ENCODE measurements at regions not wholly inside any gene's neighbourhood (a gene's known extent, or its start where the extent isn't known, plus 50 kb on each side); places are given as distances from the start of the nearest gene placed in this dataset.
"Not testable (repeated sequence)": the region's sequence is repeated elsewhere in the genome, so short reads cannot be mapped to it uniquely, and the experiment has no call there.

DNA sequence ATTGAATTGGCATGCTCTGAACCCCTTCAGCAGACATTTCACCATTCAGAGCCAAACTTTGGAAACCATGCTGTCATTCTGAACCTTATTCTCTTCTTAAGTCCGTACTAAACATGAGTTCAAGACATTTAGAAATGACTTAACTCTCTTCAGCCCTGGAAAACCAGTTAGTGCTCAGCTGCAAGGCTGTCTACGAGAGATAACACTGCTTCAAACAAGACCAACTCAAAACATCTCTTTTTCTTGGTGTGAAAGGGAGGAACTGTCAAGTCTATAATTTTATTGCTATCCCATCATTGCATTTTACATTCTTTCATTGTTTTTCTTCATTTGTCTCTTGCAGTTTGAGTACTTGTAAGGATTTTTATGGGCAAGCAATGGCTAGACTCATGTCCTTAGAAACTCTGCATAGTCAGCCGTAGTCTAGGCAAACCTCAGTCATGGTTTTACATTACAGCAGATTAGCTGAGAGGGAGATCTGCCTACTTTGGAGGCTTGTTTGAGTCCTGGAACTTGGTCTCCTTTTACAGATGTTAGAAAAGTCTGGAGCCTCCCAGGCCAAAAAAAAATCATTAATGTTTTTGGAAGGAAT lies 120.6 kb upstream of the JADE1 start:
- DNase-seq (ENCODE audit: low read depth in 2 of 2) = no peak

DNA sequence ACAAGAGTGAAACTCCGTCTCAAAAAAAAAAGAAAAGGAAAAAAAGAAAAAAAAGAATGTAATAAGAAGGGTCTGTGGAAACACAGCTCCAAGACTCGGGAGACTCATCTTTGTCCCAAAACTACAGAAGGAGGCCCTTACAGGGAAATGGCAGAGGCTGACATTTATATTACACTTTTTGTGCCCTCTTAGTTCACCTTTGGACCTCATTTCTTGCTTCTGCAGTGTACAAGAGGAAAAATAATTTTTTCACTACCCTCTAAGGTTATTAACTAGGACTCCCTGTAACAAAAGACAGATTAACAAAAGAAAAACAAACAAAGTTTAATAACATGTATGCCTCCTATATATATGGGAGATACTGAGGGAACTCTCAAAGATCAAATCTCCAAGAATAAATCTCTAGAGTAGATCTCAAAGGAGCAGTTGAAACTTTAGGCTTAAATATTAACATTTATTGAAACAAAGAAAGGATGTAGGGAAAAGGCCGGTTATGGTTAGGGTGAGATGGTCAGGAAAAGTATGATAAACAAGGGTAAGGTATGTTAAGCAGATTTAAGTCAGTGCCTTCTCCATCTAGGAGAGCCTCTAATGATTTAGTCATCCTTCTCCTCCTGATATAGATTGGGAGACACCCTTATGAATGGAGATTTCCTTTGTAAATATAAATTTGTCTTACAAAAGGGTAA lies 121.3 kb upstream of the JADE1 start:
- DNase-seq (ENCODE audit: low read depth in 2 of 2) = no peak

DNA sequence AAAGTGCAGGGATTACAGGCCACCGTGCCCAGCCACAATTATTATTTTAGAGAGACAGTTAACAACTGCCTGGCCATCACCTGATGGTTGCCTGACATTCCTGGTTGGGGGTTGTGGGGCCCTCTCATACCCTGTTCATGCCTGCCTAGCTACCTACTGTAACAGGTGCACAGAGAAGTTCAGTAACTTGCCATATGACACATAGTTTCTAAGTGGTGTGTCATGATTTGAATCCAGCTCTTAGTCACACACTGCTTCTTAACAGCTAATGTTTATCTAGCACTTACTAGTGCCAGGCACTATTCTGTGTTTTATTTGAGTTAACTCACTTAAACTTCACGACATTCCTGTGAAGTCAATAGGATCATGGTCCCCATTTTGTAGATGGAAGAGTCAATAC lies 122.7 kb upstream of the JADE1 start:
- no peak for DNase-seq (ENCODE audit: low read depth in 2 of 2)

DNA sequence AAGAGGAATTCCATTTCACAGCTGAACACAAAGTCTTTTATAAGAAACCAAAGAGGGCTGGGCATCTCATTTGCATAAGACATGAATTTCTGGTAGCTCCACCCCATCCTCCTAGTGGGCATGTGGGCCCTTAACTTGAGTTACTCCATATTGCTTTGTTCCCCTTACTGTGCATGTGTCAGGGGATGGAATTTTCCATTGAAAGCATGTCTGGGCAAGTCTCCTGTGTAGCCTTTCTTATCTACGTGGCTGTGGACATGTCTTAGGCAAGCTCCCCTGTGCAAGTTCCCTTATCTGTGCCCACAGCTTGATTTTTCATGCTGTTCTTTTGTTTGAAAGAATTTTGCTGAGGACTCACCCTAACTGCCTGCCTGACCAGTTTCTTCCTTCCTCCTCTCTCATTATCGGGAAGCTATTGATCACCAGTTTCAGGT lies 123.5 kb upstream of the JADE1 start:
- DNase-seq (ENCODE audit: low read depth in 2 of 2) = no peak

DNA sequence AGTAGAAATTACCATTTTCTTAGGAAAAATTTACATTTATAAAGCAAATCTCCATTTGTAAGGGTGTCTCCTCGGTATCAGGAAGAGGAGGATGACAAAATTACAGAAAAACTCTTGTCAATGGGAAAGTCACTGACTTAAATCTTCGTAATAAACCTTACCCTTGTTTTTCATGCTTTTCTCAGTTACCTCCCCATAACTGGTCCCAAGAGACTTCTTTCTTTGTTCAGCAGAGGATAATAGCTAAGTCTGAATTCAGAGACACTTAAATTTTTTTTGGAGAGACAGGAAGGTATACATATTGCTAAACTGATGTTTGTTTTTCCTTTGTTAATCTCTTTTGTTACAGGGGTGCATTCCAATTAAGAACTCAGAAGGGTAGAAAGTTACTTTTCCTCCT lies 125.5 kb upstream of the JADE1 start:
- no peak for DNase-seq (ENCODE audit: low read depth in 2 of 2)

DNA sequence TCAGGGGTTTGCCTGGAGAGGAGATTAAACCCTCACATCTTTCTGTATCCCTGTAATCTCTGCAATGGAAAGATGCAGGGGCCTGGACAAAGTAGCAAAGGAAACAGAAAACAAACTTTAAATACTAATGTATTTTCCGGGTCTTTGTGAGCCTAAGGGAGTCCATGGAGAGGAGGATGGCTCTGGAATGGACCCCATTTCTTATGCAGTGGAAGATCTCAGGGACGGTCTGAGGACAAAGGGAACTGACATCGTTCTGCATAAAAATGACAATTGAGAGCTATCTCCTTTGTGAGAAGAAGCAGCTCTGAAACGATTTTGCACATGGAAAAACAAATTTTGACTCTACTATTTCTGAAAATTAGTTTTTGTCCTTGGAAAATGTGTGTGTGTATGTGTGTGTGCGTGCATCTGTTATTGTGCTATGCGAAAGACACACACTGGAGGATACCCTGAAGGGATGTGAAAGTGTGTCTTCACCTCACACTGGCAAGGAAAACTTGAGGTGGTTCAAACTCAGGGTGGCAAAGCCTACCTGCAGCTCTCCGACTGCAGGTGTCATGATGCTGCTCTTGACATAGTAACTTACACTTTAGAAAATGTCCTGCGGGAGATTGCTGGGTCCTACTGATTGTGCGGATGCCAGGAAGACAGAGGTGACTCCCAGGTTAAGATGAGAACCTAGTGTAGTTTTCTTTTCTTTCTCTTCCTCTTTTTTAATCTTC lies 126.4 kb upstream of the JADE1 start:
- DNase-seq (ENCODE audit: low read depth in 2 of 2) = no peak

DNA sequence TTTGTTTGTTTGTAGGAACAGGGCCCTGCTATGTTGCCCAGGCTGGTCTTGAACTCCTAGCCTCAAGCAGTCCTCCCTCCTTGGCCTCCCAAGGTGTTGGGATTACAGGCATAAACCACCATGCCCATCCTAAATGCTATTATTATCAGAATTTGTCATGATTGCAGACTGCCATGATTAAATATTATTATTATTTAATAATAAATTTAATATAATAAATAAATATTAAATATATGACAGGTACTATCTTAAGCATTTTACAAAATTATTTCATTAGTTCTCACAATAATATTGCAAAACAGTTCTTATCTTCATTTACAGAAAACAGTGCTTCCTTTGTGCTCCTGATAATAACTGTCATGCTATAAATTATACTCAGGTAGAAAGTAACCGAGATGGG lies 133.4 kb upstream of the JADE1 start:
- no peak for DNase-seq (ENCODE audit: low read depth in 2 of 2)

DNA sequence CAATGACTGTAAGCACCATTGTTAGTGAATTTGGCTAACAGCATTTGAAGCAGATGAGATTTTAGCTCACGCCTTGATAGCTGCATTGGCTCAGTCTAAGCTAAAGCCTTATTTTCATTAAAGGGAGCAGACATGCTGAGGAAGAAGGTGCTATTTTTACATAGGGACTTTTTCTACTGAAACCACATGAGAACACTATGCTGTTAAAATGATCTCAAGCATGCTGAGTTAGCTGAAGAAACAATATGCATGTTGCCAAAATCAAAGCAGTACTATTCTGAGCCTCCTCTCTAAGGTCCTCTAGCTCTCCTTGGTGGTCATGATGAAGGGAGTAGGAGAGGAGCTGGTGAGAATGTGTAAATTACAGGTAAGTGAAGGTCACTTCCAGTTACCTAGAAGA lies 134.4 kb upstream of the JADE1 start:
- no peak for DNase-seq (ENCODE audit: low read depth in 2 of 2)

DNA sequence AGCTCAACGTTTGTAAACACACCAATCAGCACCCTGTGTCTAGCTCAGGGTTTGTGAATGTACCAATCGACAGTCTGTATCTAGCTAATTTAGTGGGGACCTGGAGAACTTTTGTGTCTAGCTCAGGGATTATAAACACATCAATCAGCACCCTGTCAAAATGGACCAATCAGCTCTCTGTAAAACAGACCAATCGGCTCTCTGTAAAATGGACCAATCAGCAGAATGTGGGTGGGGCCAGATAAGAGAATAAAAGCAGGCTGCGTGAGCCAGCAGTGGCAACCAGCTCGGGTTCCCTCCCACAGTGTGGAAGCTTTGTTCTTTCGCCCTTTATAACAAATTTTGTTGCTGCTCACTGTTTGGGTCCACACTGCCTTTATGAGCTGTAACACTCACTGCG lies 136.3 kb upstream of the JADE1 start:
- DNase-seq (ENCODE audit: low read depth in 2 of 2) = not testable (repeated sequence)

DNA sequence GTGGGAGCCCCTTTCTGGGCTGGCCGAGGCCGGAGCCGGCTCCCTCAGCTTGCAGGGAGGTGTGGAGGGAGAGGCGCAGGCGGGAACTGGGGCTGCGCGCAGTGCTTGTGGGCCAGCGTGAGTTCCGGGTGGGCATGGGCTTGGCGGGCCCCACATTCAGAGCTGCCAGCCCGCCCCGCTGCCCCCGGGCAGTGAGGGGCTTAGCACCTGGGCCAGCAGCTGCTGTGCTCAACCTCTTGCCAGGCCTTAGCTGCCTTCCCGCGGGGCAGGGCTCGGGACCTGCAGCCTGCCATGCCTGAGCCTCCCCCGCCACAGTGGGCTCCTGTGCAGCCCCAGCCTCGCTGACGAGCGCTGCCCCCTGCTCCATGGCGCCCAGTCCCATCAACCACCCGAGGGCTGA lies 136.9 kb upstream of the JADE1 start:
- not testable (repeated sequence) for DNase-seq (ENCODE audit: low read depth in 2 of 2)

DNA sequence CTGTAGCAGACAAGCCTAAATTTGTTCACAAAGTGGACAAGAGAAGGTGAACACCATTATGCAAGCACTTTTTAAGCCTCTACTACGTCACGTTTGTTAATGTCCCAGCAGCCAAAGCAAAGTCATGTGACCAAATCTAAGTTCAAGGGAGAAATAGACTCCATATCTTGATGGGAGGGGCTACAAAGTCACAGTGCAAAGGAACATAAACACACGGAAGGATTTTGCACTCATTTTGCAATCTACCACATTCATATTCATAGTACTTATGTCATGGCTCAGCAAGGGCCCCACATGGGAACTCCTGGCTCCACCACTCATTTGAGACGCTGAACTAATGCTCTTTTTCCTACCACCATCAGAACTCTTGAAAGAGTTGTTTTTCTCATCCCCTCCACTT lies 139.0 kb upstream of the JADE1 start:
- no peak for DNase-seq (ENCODE audit: low read depth in 2 of 2)

DNA sequence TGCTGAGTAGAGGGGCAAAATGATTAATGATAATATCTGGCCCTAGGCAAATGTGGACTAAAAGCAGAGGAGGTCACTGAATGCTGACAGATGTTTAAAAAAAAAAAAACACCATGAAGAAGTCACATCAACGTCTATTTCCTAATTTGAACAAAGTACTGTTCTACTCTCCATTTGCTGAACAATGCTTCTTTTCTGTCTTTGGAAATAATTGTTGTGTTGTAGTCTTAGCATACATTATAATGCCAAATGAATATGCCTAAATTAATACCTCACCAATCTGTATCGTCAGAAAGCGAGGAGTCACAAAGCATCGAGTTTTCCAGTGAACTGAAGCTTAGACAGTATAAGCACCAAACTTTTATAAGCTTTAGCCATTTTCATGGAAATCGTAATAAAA lies 140.9 kb upstream of the JADE1 start:
- DNase-seq (ENCODE audit: low read depth in 2 of 2) = no peak

DNA sequence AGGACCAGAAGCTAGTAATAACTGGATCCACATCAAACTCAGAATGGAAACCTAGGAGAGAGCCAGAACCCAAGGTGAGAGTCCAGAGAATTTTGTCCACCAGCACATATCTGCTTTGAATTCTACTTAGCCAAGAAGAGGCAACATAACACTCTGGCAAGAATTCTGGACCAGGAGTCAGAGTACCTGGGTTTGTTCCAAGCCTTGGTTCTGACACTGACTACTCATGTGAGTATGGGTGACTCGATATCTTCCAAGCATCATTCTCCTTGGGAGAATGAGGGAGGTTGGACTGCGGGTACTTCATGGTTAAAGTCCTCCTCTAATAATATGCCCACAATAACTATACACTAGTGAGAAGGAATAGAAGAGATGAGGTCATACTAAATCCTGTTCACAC lies 144.0 kb upstream of the JADE1 start:
- DNase-seq (ENCODE audit: low read depth in 2 of 2) = no peak

DNA sequence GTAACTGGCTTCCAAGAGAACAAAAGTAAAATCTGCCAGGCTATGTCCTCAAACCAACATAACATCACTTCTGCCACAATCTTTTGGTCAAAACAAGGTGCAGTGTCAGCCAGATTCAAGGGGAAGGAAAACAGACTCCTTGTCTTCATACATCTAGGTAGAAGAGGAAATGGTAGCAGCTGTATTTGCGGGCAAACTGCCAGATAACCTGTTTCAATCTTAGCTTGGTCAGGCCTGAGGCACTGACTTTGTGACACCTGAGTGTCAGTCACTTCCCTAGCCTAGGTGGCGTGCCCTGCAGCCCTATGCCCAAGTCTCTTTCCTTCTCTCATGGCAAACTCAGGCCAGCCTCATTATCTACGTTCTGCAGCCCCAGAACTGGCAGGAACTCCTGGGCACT lies 146.2 kb upstream of the JADE1 start:
- no peak for DNase-seq (ENCODE audit: low read depth in 2 of 2)

DNA sequence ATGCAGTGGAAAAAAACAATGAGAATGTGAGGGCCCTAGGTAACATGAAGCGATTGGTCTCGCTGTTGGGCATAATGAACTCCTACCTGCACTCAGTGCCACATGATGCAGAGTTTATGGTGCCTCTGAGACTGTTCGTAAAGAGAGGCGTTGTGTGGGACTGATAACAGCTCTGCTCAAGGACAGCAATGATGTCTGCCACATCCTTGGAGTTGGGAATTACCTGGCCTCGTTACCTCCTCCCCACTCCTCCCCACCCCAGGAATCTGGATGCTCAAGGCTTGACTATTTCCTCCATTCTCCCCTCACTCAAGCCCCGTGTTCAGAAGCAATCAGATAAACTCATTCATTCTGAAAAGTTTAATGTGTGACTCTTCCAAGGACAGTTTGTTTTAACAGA lies 148.0 kb upstream of the JADE1 start:
- DNase-seq (ENCODE audit: low read depth in 2 of 2) = no peak

DNA sequence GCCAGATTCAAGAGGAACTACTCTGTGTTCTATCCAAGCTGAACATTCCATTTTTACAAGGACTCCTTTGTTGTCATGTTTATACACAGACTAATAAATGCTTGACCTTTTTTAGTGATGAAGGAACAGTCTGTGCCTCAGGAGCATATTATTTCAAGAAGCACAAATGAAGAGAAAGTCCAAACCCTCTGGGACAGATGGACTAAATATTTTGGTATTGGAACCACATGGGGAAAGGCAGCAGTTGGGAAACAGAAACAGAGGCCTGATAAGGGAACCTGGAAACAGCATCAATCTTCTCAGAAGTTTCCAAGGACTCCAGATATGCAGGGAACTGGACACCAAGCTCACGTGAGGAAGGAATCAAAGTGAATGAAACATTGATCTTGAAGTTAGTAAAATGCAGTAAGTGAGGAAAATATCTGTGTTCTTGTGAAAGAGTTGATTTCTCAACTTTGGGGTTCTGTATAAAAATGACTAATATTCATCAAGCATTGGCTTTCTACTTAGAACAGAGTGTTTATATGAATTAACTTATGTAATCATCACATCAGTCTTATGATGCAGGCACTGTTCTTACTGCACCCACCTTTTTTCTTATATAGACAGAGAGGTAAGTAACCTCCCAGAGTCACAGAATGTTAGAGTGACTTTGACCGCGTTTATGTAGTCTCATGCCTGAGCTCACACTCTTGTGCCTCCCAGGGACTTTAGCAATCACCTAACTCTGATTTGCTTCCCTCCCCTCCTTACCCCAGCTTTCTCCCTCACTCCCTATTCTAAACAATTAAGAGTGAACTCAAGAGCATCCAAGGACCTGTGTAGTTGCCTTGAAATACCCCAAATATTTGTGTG lies 148.9 kb upstream of the JADE1 start:
- no peak for DNase-seq (ENCODE audit: low read depth in 2 of 2)

DNA sequence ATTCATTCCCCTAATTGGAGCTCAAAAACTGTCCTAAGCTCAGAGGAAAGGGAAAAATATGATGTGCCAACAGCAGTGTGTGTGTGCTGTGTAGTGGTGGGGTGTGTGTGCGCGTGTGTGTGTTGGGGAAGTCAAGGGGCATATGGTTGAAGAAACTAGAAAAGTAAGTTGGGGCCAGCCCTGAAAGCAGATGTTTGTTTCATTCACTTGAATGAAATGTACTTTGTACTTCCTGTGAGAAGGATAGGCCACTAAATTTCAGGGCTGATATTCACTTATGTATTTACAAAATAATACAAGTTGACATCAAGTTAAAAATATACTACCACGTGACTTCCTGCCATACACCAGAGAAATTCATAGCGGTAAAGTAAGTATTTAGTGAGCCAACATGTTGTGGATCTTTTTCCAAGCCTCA lies 151.3 kb upstream of the JADE1 start:
- DNase-seq (ENCODE audit: low read depth in 2 of 2) = no peak

DNA sequence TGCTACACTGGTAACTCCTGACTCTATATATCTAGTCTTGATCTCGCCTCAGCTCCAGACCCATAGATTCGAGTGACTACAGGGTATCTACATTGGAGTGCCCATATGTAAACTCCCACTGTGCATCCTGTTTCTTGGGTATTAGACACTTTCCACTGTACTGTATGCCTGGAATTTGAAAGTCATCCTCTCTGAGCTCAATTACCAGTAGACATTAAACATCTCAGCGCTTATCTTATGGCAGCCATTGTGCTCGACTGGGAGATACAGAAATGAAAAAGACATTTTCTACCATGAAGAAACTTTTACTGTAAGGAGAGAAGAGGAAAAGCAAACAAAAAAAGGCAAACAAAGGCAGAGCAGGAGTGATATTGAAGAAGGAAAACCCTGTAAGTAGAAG lies 151.9 kb upstream of the JADE1 start:
- DNase-seq (ENCODE audit: low read depth in 2 of 2) = no peak

DNA sequence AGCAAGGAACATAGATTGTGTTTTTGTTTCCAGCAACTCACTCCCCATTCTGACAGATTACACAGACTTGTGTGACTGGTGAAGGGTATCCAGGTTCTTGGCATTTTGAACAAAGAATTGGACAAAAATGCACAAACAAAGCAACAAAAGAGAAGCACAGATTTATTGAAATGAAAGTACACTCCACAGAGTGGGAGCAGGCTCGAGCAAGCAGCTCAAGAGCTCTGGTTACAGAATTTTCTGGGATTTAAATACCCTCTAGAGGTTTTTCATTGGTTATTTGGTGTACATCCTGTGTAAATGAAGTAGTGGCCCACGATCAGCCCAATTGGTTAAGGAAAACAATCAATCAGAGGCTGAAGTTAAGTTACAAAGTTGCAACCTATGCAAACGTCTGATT lies 155.0 kb upstream of the JADE1 start:
- no peak for DNase-seq (ENCODE audit: low read depth in 2 of 2)

DNA sequence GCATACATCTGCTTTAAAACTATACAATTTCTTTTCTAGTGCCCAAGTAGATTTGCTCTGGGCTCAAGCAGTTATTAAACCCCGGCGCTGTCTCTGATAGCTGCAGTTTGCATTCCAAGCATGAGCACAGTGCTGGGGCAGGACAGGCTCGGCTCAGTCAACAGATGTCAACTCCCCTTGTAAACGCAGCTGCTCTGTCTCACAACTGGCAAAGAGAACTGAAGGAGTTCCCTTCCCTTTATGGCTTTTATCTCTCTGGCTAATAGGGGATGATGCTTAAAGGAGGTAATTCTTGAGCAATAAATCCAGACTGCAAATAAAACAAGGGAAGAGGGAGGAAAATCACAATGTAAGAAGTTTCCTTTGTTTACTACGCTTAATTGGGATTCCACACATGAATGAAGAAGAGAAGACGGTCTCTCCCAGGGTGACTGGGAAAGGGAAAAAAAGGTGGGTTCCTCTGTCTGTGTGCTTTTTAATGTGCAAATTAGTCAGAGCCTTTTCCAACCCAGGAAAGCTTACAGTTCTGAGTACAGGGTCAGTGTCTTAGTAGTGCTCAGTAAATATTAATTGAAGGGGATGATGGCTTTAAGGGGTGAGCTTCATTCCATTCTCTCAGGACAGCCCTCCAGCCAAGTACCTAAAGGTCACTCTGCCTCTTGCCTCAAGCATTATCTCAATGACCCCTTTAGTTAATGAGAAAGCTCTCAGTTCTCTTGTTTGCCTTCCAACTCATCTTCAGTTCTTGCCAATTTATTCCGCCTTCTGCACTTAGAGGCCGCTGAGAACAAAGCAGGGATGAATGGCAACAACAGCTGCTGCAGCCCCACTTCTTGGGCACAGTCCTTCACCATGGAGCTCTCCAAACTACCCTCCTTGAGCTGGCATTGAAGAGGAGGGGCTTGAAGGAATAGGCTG lies 155.7 kb upstream of the JADE1 start:
- DNase-seq (ENCODE audit: low read depth in 2 of 2) = no peak

DNA sequence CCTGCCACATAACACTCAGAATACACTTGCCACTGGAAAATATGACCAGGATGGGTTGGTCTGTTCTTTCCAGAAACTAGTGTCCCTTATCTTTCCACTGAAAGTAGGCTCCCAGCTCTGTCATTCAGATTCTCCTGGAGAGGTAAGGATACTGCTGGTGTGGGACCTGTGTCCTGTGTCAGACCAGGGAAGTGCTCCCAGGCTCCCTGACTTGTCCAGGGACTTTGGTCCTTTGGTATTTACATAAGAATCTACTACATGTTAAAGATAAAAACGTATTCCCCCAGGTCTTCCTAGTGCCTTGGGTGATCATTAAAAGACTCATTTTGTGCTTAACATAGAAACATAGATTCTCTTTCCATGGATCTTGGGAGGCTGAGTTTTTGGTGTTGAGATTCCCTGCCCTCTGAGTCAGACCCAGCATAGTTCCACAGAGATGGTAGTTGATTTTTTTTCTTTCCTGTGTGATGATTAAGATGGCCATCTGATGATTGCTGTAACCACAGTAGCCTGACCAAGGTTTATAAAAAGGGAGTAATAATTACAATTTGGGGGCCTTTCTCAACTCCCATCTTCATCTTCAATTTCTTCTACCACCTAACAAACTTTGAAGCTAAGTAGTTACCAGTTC lies 159.8 kb upstream of the JADE1 start:
- DNase-seq (ENCODE audit: low read depth in 2 of 2) = no peak
